ENCODE measurements at regions not wholly inside any gene's neighbourhood (a gene's known extent, or its start where the extent isn't known, plus 50 kb on each side); places are given as distances from the start of the nearest gene placed in this dataset.
A peak's percentile ranks its signal among the peaks of the same experiment; 100 is the strongest.

GRCh38 chr6:37556881-37557644 lies 57.4 kb upstream of the CCDC167 start:
- TF ChIP-seq CTCF (IDR thresholded peaks at IDR 0.05 in 8 of 11, conservative IDR thresholded peaks at IDR 0.05 in 3 of 11) = no peak
- no peak for TF ChIP-seq POLR2A (IDR thresholded peaks at IDR 0.05)
- TF ChIP-seq POLR2AphosphoS5 (IDR thresholded peaks at IDR 0.05) = peak in 2 of 3 donors; percentile 5 to 47
